ENCODE measurements at regions not wholly inside any gene's neighbourhood (a gene's known extent, or its start where the extent isn't known, plus 50 kb on each side); places are given as distances from the start of the nearest gene placed in this dataset.
A peak's percentile ranks its signal among the peaks of the same experiment; 100 is the strongest.

DNA sequence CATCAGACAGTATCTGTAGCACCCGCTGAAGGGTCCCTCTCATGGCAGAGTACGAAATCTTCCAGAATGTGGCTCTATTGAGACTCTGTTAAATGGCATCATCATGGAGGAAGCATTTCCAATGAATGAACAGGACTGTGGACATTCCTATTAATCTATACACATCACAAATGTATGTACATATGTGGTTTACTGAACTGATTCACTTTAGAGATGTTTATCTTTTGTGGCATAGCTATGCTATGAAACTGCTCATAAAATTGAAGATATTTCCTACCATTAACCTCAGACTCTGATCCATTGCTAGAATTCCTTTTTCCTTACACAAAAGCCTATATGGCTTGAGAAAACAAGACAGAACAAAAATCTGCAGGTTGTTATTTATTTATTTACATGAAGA, 259.6 kb upstream of the RRP15 start:
- DNase-seq = no peak

DNA sequence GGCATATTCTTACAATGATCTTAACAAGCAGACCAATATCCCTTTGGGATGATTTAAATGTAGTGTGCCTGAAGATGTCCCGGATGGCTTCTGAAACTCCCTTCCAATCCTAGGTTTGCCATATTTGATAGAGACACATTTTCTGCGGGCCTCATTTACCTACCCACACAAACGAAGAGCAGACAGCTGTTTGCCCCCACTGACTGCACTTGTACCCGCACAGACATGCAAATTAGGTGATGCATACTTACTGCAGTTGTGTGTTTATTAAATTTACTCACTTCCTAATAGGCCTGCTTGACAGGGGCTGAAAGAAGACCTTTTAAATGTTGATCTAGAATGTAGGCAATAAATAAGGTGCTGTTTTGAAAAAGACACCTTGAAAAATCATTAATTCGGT, 257.9 kb upstream of the RRP15 start:
- DNase-seq = no peak

DNA sequence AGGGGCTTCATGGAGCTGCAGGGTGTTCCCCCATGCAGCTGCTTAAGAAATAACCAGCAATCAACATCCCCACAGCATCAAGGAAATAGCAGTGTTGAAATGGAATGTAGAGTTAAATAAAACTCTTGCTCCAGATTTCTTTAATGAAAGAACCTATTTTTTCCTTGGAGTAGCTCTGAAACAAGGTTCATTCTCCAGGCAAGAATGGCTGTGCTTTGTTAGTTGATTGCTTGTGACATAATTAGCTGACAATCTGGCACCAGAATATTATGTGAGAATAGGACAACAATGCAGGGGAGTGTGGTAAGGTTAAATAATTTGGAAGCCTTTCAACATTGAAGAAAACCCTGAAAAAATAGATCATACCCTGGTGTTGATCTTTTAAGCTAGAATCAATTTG, 254.2 kb upstream of the RRP15 start:
- DNase-seq = peak; percentile 51

DNA sequence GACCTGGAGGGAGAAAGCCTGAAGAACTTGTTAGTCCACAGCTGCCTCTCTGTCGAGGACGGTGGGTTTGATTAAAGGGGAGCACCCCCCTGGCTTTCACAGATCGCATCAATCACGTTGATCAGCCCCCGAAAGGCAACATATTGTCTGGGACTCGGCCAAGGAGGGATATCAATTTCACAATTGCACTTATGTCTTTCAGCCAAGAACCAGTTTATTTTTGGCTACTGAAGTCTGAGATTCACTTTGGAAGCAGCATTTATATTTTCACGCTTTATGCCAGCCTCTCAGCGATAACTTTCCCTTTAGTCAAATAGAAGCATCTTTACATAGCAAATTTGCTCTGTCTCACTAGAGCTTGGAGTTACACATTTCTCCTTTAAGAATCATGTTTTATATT, 253.2 kb upstream of the RRP15 start:
- DNase-seq = peak; percentile 88

DNA sequence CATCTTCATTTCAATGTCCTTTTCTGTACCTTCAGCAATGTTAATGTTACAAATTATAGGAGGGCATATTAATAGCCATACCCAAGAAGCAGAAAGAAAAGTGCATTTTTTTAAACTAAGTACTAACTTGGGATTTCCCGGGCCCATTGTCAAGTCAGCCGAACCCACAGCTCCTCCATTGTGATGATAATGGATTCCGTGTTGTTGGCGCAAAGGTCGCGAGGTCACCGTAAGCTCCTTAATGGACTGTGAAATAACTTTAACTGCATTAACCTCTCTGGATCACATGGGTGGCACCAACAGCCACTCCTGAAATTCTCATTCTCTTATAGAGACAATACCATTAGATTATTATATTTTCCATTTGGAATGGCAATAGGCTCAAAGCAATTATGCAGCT, 250.6 kb upstream of the RRP15 start:
- DNase-seq = no peak

DNA sequence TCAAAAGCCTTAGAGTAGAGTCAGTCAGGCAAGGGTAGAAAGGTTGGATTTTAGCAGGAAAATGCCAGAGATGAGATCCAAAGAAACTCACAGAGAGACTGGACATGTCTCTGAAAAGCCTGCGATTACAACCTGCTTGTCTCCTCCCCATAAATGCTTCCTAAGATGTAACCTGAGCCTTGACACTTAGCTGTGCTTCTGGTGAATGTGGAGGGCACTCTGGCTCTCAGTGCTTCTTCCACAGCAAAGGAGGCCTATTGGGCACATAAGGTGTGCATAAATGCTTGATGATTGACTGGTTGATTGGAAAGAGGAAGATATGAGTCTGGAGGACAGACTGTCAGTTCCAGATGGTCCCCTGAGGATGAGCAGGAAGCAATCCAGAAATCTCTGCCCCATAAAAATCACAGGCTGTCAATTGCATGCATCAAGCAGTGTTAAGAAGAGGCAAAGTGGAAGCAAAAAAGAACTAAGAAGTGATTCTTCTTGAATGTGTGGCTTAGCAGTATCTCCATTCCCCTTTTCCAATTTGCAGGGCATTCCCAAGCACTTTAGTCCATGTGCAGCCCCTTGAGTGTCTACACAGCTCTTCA, 236.2 kb upstream of the RRP15 start:
- DNase-seq = peak; percentile 40

- DNase-seq = no peak
These were observed 235.5 kb upstream of the RRP15 start for GRCh38 chr1:218049641-218050040.

GRCh38 chr1:218058730-218059129, 226.4 kb upstream of the RRP15 start:
- DNase-seq = no peak

DNA sequence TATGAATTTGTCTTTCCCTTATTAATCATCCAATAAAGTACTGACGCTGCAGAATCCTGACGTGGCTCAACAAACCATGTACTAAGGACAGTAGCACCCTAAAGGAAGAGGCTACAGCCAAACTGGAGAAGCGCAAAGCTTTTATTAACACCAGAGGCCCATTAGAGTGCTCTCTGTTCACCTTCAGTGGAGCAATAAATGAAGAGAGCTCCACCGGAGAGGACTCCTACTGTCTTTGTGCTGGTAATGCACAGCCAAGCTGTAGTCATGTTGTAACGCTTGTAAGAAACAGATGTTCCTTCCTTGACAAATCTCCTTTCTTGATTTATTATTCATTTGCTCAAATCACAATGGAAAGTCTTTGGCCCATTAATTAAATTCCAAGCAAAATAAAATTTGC, 220.7 kb upstream of the RRP15 start:
- no peak for DNase-seq

DNA sequence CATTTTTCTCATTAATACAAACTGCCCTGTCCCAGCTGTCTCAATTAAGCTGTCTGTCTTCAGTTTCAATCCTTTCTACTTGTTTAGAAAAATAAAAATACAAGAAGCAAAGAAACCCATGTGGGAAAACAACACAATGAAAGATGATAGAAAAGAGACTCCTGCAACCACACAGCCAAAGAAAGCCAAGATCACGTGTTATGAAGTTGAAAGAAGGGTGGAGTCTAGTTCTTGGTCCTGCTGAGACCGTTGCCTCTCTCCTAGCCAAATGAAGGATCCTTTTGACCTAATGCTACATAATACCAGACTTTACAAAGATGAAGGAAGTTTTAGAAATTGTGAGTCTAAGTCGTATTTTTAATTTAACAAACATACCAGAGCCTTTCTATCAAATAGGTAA, 218.8 kb upstream of the RRP15 start:
- no peak for DNase-seq

- no peak for DNase-seq
These were observed 216.9 kb upstream of the RRP15 start for GRCh38 chr1:218068241-218068640.

DNA sequence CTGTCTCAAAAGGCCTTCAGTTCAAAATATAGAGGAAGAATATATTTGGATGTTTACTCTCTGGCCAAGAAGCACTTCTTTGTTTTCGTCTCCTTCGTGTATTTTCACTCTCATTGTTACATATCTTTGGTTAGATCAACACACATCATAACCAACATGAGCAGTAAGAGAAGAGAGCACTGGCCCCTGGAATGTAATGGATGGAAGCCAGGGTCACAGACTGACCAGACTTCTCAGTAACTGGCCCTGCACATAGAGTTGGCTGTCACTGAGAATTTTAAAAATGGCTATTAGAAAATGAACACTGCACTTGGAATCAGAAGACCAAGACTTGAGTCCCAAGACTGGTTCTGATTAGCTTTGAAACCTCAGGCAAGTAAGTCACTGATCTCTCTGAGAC, 215.9 kb upstream of the RRP15 start:
- no peak for DNase-seq

- DNase-seq = no peak
These were observed 212.0 kb upstream of the RRP15 start for GRCh38 chr1:218073062-218073461.

- peak; percentile 52 for DNase-seq
These were observed 206.2 kb upstream of the RRP15 start for GRCh38 chr1:218078916-218079315.

- DNase-seq = peak; percentile 42
These were observed 205.7 kb upstream of the RRP15 start for GRCh38 chr1:218079347-218079746.

DNA sequence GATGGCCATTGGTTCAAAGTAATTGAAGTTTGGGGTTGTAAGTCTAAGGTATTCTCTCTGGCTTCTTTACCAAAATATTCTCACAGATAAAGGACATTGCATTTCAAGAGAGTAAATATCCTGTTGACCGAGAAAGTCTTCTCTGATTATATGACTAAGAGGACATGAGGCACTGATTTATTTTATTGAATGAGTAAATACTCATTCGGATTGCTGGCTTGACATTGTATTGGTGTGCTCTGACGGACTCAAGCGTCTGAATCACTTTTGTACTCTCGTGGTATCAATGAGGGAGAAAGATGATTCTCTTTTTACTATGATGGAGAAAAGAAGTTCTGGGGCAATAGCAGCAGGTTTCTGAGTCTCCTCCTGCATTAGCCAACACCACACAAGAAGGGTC, 205.3 kb upstream of the RRP15 start:
- no peak for DNase-seq

DNA sequence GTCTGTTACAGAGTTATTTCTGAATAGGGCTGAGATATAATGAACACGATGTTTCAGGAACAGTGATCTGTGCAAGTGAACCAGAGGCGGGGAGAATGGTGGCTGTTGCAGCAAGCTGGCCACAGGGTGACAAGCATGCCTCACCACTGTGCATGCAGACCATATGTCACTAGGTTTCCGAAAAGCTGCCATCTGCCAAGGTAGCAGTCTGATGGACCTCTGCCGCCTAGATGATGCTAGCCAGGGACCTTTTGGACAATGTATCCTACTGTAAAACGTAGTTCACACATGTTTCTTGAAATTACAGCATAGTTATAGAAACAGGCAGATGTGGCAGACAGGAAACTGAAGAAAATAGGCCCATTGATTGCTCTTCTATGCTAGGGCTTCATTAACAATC, 204.2 kb upstream of the RRP15 start:
- peak; percentile 84 for DNase-seq

DNA sequence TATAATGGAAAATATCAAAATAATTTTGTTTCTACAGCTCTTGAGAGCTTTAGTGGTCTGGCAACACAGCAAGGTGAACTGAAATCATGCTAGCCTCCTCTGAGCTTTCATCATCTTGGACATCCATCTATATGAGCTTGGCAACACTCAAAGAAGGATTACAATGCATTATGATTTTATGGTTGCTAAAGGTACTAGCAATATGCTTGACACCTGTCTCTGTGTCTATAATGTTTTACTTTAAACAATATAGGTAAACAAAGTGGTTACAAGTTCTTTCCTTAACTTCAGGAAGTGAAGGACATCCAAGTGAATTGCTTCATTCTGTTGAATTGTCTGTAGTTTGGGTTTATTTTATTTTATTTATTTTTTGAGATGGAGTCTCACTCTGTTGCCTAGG, 203.7 kb upstream of the RRP15 start:
- DNase-seq = no peak

- DNase-seq = no peak
These were observed 194.6 kb upstream of the RRP15 start for GRCh38 chr1:218090459-218090858.

DNA sequence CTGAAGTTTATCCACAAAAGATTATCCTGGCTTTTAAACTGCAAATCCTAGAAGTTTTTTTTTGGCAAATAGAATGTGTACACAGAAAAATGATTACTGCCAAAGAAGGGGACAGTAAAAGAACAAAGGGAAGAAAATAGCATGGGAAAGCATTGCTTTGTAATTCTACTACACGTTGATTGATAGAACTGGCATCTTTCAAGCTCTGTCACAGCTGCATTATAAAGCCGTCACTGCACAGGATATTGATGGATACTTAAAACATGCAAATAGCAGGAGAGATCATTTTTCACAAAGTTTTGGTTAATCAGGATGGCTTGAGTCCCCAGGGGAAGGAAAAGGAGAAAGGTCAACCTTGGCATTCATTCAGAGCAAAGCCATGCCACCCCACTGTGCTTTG, 183.7 kb upstream of the RRP15 start:
- no peak for DNase-seq

GRCh38 chr1:218108034-218108433, 177.1 kb upstream of the RRP15 start:
- no peak for DNase-seq

DNA sequence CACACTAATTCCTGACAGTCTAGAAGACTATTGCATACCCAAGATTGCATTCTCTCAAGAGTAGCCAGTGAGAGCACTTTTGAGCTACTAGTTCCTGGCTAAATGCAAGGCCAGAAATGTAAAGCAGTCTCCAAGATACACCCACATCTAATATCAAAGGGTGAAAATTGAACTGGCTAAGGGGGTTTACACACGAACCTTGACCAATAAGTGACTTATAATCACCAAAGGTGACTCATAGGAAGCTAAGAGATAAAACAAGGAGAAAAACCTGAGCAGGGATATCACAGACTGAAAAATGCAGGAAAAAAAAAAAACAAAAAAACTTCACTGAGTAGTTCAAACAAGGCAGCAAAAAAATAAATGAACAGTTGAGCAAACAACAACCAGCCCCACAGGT, 172.2 kb upstream of the RRP15 start:
- no peak for DNase-seq

GRCh38 chr1:218123968-218124367, 161.1 kb upstream of the RRP15 start:
- no peak for DNase-seq

- DNase-seq = no peak
These were observed 149.7 kb upstream of the RRP15 start for GRCh38 chr1:218135371-218135770.

DNA sequence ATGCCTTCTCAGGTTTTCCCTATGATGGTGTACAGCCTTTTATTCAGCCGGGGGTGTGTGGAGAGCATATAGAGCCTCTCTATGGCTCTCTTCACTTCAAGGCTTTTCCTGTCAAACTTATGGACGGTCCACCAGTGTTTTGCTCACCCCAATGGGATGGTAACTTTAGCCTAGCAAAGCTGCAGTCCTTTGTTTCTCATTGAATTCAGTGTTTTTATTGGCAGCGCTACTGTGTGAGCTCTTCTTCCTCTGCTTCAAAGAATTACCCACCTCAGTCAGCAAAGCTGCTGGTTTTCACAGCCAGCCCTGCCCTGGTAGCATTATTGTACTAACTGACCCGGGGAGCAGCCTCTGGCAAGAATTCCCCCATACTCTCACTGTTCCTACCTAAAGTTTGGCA, 145.3 kb upstream of the RRP15 start:
- DNase-seq = no peak

DNA sequence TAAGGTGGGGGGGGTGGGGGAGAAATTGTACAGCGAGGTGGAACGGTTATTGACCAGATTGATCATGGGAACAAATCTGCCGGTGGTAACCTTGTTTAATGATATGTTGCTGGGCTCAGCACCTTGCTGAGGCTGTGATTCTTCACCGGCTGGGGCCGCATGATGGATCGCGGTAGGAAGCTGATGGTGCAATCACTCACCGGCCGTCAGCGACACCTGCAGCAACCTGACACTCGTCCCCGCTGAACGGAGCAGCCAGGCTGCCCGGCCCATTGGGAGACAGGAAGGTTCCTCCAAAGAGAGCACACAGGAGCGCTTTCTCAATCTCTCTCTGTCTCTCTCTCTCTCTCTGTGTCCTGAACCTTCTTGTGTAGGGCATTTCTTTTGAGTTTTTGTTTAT, 128.5 kb upstream of the RRP15 start:
- peak; percentile 71 for DNase-seq

All from NCI-H2171 treated with DMSO at 0.1 percent for 48 hours (cell line).